SK-N-SH (cell line): ENCODE measurements at regions not wholly inside any gene's neighbourhood (a gene's known extent, or its start where the extent isn't known, plus 50 kb on each side); places are given as distances from the start of the nearest gene placed in this dataset.

Experiments used
- CTCF ChIP-seq: fragments of 200-600 bp; sonication (generic); IDR thresholded peaks from 2 replicates; pipeline ENCODE4 v1.6.1; 2017; ENCODE audit warnings: antibody characterized with exemption, mild to moderate bottlenecking, moderate library complexity
- FOXJ3 ChIP-seq: sonication (generic); formaldehyde crosslinking; IDR thresholded peaks from 2 replicates; pipeline ENCODE4 v1.5.1; 2020; ENCODE audit warnings: mild to moderate bottlenecking, missing genetic modification reagents
- FOXM1 ChIP-seq: IDR thresholded peaks from 2 replicates; pipeline ENCODE4 v1.4.0; 2012; ENCODE audit warnings: low read depth, mild to moderate bottlenecking
- GABPA ChIP-seq: IDR thresholded peaks from 2 replicates; pipeline ENCODE4 v1.4.0; 2012; ENCODE audit warnings: low read depth, mild to moderate bottlenecking
- GATA2 ChIP-seq: sonication (generic); formaldehyde crosslinking; IDR thresholded peaks from 2 replicates; pipeline ENCODE4 v1.5.0; 2020; ENCODE audit warnings: mild to moderate bottlenecking, missing genetic modification reagents
- MAX ChIP-seq: IDR thresholded peaks from 2 replicates; pipeline ENCODE4 v1.4.0; 2012; ENCODE audit warnings: low read depth
- RAD21 ChIP-seq: IDR thresholded peaks from 2 replicates; pipeline ENCODE4 v1.6.1; 2012; ENCODE audit warnings: mild to moderate bottlenecking, low read length
- RCOR1 ChIP-seq: fragments of 150-350 bp; IDR thresholded peaks from 2 replicates; pipeline ENCODE4 v1.6.1; 2017; ENCODE audit warnings: antibody characterized with exemption, low read length
- RFX5 ChIP-seq: IDR thresholded peaks from 2 replicates; pipeline ENCODE4 v1.6.1; 2012; ENCODE audit warnings: mild to moderate bottlenecking, improper control_type of control experiment, low read length
- USF2 ChIP-seq: fragments of 150-350 bp; IDR thresholded peaks from 2 replicates; pipeline ENCODE4 v1.6.1; 2017; ENCODE audit warnings: antibody characterized with exemption, low read length, low read depth, borderline replicate concordance

- TF ChIP-seq CTCF = no peak
- TF ChIP-seq GATA2 (CRISPR knock-in tag) = no peak
- TF ChIP-seq RAD21 = no peak
- TF ChIP-seq FOXM1 = no peak
- TF ChIP-seq GABPA = no peak
- no peak for TF ChIP-seq FOXJ3 (CRISPR knock-in tag)
- TF ChIP-seq RCOR1 = no peak
- no peak for TF ChIP-seq RFX5
- TF ChIP-seq USF2 = no peak
- no peak for TF ChIP-seq MAX
Observed at GRCh38 chr4:167555338-167556022, 321.2 kb upstream of the SPOCK3 start.
